AG20443 (cell line): ENCODE measurements at regions not wholly inside any gene's neighbourhood (a gene's known extent, or its start where the extent isn't known, plus 50 kb on each side); places are given as distances from the start of the nearest gene placed in this dataset.

Experiments
- DNase-seq: peaks from one replicate; pipeline ENCODE4 v3.0.0; 2012; ENCODE audit warnings: low spot score, mixed read lengths

GRCh38 chrX:107560980-107561379 lies 67.3 kb upstream of the PRPS1 start:
- DNase-seq = no peak

GRCh38 chrX:107561468-107562215 lies 66.7 kb upstream of the PRPS1 start:
- DNase-seq = no peak

DNA sequence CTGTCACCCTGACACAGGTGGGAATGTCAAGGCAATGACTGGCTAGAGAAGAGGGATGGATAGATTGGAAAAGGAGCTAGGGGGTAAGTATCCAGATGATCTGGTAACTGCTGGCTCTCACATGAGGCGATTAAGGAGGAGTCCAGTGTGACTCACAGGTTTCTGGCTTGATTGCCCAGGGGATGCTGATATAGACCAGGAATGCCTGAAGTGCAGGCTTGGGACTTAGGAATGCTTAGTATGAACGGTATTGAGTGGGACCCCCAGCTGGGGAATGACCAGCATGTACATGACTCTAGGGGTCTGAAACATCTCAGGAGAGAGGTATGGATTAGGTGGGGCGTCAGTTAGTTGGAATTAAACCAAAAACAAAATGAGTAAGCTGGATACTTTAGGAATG lies 65.8 kb upstream of the PRPS1 start:
- DNase-seq = peak; percentile 78

- DNase-seq = no peak
These were observed 64.5 kb upstream of the PRPS1 start for GRCh38 chrX:107563824-107564223.

DNA sequence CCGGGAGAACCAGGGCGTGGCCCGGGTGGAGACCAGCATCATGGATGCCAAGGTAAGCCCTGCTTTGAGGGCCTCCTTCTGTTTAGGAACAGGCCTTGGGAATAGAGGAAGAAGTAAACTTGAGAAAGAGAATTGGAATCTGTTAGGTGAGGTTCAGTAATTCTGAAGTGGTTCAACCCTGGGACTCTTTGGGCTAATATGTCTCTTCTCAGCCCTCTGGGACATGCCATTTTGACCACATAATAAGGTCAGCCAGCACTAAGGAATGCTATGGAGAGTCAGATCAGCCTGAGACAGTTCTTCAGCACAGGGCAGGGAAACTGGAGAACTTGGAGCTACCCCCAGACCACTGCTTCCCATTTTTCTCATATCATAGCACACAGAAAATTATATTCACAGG lies 63.3 kb upstream of the PRPS1 start:
- peak; percentile 28 for DNase-seq

GRCh38 chrX:107565931-107566603 lies 62.2 kb upstream of the PRPS1 start:
- DNase-seq = peak; percentile 47

GRCh38 chrX:107566604-107567262 lies 61.6 kb upstream of the PRPS1 start:
- DNase-seq = no peak

GRCh38 chrX:107567370-107567769 lies 60.9 kb upstream of the PRPS1 start:
- DNase-seq = no peak

GRCh38 chrX:107571296-107571998 lies 56.9 kb upstream of the PRPS1 start:
- peak; percentile 85 for DNase-seq

DNA sequence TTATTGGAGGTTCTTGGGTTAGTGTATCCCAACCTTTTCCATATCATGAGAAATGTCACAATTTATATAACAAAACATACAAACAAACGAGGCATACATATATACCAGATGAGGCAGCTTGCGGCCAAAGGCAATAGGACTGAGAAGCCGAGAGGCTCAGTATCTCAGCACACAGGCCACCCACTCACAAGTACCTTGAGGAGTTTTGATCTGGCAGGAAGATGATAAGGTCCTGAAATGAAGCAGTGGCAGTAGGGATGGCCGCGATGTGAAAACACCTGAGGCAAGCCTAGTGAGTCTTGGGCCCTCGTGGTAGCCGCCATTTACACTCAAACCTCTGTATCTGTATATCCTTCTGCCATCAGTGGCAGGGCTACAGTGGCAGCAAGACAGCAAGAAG lies 55.3 kb upstream of the PRPS1 start:
- DNase-seq = no peak

DNA sequence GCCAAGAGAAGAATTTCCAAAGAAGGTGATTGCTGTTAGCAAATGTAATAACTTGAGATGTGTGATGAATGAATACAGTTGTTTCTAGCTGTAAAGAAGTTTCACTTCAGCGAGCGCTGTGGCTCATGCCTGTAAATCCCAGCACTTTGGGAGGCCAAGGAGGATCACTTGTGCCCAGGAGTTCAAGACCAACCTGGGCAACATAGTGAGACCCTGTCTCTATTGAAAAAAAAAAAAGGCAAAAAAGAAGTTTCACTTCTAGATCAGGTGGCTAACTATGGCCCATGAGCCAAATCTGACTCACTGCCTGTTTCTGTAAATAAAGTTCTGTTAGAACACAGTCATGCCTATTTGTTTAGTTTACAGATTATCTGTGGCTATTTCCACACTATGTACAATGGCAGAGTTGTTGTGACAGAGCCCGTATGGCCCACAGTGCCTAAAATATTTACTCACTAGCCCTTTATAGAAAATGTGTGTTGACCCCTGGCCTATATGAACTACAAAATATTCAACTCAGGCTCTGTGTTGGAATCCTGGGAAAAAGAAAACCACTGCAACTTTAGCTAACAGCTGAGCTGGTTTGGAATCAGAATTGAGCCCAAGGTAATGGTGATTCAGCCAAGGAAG lies 54.1 kb upstream of the PRPS1 start:
- peak; percentile 21 for DNase-seq

DNA sequence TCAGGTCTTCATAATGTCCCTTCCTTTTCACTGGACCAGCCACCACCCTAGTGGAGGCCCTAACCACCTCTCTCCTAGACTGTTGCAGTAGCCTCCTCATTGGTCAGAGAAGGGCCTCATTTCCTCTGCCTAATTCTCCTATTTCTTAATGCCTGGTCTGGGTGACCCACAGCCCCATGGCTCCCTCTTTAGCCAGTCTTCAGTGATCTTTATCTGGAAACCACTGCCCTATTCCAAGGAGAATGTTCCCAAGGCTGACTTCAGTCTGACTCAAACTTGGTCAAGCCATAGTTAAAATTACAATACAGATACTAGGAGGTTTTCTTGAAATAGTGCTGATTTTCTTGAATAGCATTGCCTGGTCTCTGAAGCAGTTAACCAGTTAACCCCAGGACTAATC lies 53.6 kb upstream of the PRPS1 start:
- peak; percentile 30 for DNase-seq

GRCh38 chrX:107576392-107576791 lies 51.9 kb upstream of the PRPS1 start:
- no peak for DNase-seq

GRCh38 chrX:107576841-107577240 lies 51.5 kb upstream of the PRPS1 start:
- DNase-seq = no peak

DNA sequence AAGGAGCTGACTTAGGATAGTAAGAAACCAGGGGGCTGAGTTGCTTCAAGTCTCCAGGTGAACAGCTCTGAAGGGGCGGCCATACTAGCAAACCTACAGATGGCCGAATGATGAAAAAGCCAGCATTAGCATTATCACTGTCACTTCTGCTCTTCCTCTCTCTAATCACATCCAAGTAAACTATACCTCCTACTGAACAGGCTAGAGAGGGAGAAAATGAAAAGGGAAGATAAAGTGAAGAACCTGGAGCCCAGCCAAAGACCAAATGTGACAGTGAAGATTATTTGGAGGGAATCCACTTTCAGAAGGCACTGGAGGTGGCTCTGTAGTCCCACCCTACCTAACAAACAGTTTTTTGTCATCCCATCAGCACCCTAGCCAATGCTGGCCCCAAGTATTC lies 50.4 kb upstream of the PRPS1 start:
- no peak for DNase-seq
